ENCODE measurements at regions not wholly inside any gene's neighbourhood (a gene's known extent, or its start where the extent isn't known, plus 50 kb on each side); places are given as distances from the start of the nearest gene placed in this dataset.

GRCh38 chr16:9436175-9436574 lies 344.7 kb downstream of the HAPSTR1 start:
- TF ChIP-seq EGR1 (IDR thresholded peaks at IDR 0.05) (no peak), EP300 (IDR thresholded peaks at IDR 0.05; ENCODE audit: borderline replicate concordance) (no peak), CREB1 (IDR thresholded peaks at IDR 0.05; ENCODE audit: low read depth) (no peak), YY1 (IDR thresholded peaks at IDR 0.05; ENCODE audit: low read depth) (no peak), ZBTB7A (IDR thresholded peaks at IDR 0.05; ENCODE audit: low read depth) (no peak), TAF1 (IDR thresholded peaks at IDR 0.05; ENCODE audit: low read depth) (no peak), REST (IDR thresholded peaks at IDR 0.05; ENCODE audit: low read depth) (no peak), CEBPB (IDR thresholded peaks at IDR 0.05) (no peak), TCF12 (IDR thresholded peaks at IDR 0.05; ENCODE audit: low read depth) (no peak), TEAD4 (IDR thresholded peaks at IDR 0.05) (no peak), MAX (IDR thresholded peaks at IDR 0.05) (no peak), RAD21 (IDR thresholded peaks at IDR 0.05; ENCODE audit: low read depth) (no peak), FOXM1 (IDR thresholded peaks at IDR 0.05; ENCODE audit: borderline replicate concordance, low read depth) (no peak)
- TF ChIP-seq, protein P1, sequence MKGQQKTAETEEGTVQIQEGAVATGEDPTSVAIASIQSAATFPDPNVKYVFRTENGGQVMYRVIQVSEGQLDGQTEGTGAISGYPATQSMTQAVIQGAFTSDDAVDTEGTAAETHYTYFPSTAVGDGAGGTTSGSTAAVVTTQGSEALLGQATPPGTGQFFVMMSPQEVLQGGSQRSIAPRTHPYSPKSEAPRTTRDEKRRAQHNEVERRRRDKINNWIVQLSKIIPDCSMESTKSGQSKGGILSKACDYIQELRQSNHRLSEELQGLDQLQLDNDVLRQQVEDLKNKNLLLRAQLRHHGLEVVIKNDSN (IDR thresholded peaks at IDR 0.05) = no peak

GRCh38 chr16:9437115-9437514 lies 345.7 kb downstream of the HAPSTR1 start:
- TF ChIP-seq YY1 (IDR thresholded peaks at IDR 0.05; ENCODE audit: low read depth) = no peak
- no peak for TF ChIP-seq CREB1 (IDR thresholded peaks at IDR 0.05; ENCODE audit: low read depth)
- no peak for TF ChIP-seq REST (IDR thresholded peaks at IDR 0.05; ENCODE audit: low read depth)
- no peak for TF ChIP-seq RAD21 (IDR thresholded peaks at IDR 0.05; ENCODE audit: low read depth)
- no peak for TF ChIP-seq CEBPB (IDR thresholded peaks at IDR 0.05)
- TF ChIP-seq TCF12 (IDR thresholded peaks at IDR 0.05; ENCODE audit: low read depth) = no peak
- TF ChIP-seq NFIC (IDR thresholded peaks at IDR 0.05) = no peak
- TF ChIP-seq FOXM1 (IDR thresholded peaks at IDR 0.05; ENCODE audit: borderline replicate concordance, low read depth) = no peak

- TF ChIP-seq RAD21 (IDR thresholded peaks at IDR 0.05; ENCODE audit: low read depth) = no peak
These were observed 347.5 kb downstream of the HAPSTR1 start for GRCh38 chr16:9438991-9439390.

DNA sequence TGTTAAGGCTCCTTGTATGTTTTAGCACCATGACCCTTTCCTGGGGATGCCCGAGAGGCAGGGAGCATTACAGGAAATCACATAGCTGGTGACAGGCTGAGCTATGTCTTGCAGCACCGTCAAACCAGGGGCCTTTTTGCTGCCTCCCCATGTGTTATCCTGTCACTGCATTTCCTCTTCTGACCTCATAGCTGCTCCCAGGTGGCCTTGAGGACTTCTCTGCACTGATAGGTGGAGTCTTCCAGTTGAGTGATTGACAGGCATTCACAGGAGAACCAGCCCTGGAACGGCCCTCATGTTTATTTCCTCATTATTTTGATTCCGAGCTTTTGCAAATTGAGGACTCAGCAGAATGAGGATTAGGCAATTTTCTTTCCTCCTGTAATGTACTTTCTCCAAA lies 349.6 kb downstream of the HAPSTR1 start:
- TF ChIP-seq CREB1 (IDR thresholded peaks at IDR 0.05; ENCODE audit: low read depth) = no peak
- TF ChIP-seq TAF1 (IDR thresholded peaks at IDR 0.05; ENCODE audit: low read depth) = no peak
- TF ChIP-seq YY1 (IDR thresholded peaks at IDR 0.05; ENCODE audit: low read depth) = no peak
- TF ChIP-seq FOXM1 (IDR thresholded peaks at IDR 0.05; ENCODE audit: borderline replicate concordance, low read depth) = no peak
- no peak for TF ChIP-seq CEBPB (IDR thresholded peaks at IDR 0.05)
- TF ChIP-seq EP300 (IDR thresholded peaks at IDR 0.05; ENCODE audit: borderline replicate concordance) = no peak
- TF ChIP-seq RAD21 (IDR thresholded peaks at IDR 0.05; ENCODE audit: low read depth) = no peak
- TF ChIP-seq ZBTB7A (IDR thresholded peaks at IDR 0.05; ENCODE audit: low read depth) = no peak
- TF ChIP-seq TEAD4 (IDR thresholded peaks at IDR 0.05) = no peak
- TF ChIP-seq REST (IDR thresholded peaks at IDR 0.05; ENCODE audit: low read depth) = no peak

DNA sequence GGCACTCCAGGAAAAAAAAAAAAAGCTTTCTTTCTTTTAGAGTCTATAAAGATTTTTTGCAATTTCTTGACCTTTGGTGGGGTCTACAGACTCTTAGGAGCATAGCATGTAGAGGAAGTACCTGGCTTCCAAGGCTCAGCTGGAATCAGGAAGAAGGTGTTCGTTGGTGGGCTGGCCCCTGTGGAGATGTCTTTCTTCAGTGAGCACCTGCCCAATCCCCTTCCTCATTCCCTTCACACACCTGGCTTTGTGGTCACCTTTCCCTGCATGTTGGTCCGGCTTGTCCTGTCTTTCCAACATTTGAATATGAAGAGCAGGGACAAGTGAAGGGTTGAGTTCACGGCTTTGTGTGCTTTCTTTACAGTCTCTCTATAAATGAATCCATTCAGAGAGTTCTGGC lies 352.4 kb downstream of the HAPSTR1 start:
- no peak for TF ChIP-seq CEBPB (IDR thresholded peaks at IDR 0.05)
- no peak for TF ChIP-seq FOXM1 (IDR thresholded peaks at IDR 0.05; ENCODE audit: borderline replicate concordance, low read depth)
- TF ChIP-seq YY1 (IDR thresholded peaks at IDR 0.05; ENCODE audit: low read depth) = no peak
- TF ChIP-seq RAD21 (IDR thresholded peaks at IDR 0.05; ENCODE audit: low read depth) = no peak
- TF ChIP-seq EP300 (IDR thresholded peaks at IDR 0.05; ENCODE audit: borderline replicate concordance) = no peak
- TF ChIP-seq CREB1 (IDR thresholded peaks at IDR 0.05; ENCODE audit: low read depth) = no peak
- TF ChIP-seq EGR1 (IDR thresholded peaks at IDR 0.05) = no peak
- no peak for TF ChIP-seq TEAD4 (IDR thresholded peaks at IDR 0.05)
- TF ChIP-seq NFIC (IDR thresholded peaks at IDR 0.05) = no peak
- no peak for TF ChIP-seq REST (IDR thresholded peaks at IDR 0.05; ENCODE audit: low read depth)

All from Ishikawa (cell line).